ENCODE measurements at regions not wholly inside any gene's neighbourhood (a gene's known extent, or its start where the extent isn't known, plus 50 kb on each side); places are given as distances from the start of the nearest gene placed in this dataset.

- TF ChIP-seq EZH2 (IDR thresholded peaks at IDR 0.05; ENCODE audit: low read length, missing control alignments) (no peak), CTCF (conservative IDR thresholded peaks at IDR 0.05 in 1 of 2, IDR thresholded peaks at IDR 0.05 in 1 of 2; ENCODE audit: low read depth in 1 of 2, low read length in 2 of 2) (no peak)
- no peak overlapping the region for H2AFZ ChIP-seq (ENCODE audit: low read length)
- no peaks in the 10 kb centered on the region for H3K27me3 ChIP-seq (ENCODE audit: control insufficient read depth, insufficient read depth, low read length)
- no peak overlapping the region for H3K9ac ChIP-seq (ENCODE audit: insufficient read depth, low read length)
- H3K4me3 ChIP-seq (replicated peaks in 1 of 4; ENCODE audit: control extremely low read depth in 1 of 4, insufficient read depth in 1 of 4, low read depth in 3 of 4, low read length in 4 of 4): no peak overlapping the region
- DNase-seq (ENCODE audit: low read depth in 2 of 2): no peak
- H3K4me2 ChIP-seq (ENCODE audit: extremely low read depth, insufficient read depth, low read length): no peak overlapping the region
- no peaks in the 10 kb centered on the region for H3K36me3 ChIP-seq (ENCODE audit: control insufficient read depth, insufficient read depth, low read length)
- H3K9me3 ChIP-seq (ENCODE audit: control insufficient read depth, insufficient read depth, low read depth, low read length): no peaks in the 10 kb centered on the region
- no peaks in the 10 kb centered on the region for H4K20me1 ChIP-seq (ENCODE audit: control insufficient read depth, extremely low read depth, insufficient read depth, low read length)
- no peak overlapping the region for H3K27ac ChIP-seq (ENCODE audit: insufficient read depth, low read length)
- H3K79me2 ChIP-seq (ENCODE audit: control insufficient read depth, insufficient read depth, low read length): no peaks in the 10 kb centered on the region
- H3K4me1 ChIP-seq (ENCODE audit: control insufficient read depth, extremely low read depth, insufficient read depth, low read length): no peaks in the 10 kb centered on the region
These were observed 604.0 kb downstream of the HS3ST4 start for GRCh38 chr16:26295625-26296304.

GRCh38 chr16:26301516-26301915 is 609.8 kb downstream of the HS3ST4 start:
- H3K79me2 ChIP-seq (ENCODE audit: control insufficient read depth, insufficient read depth, low read length): no peaks in the 10 kb centered on the region
- no peak overlapping the region for H3K4me2 ChIP-seq (ENCODE audit: extremely low read depth, insufficient read depth, low read length)
- H3K4me1 ChIP-seq (ENCODE audit: control insufficient read depth, extremely low read depth, insufficient read depth, low read length): no peaks in the 10 kb centered on the region
- no peak overlapping the region for H3K4me3 ChIP-seq (replicated peaks in 1 of 4; ENCODE audit: control extremely low read depth in 1 of 4, insufficient read depth in 1 of 4, low read depth in 3 of 4, low read length in 4 of 4)
- no peaks in the 10 kb centered on the region for H4K20me1 ChIP-seq (ENCODE audit: control insufficient read depth, extremely low read depth, insufficient read depth, low read length)
- H3K36me3 ChIP-seq (ENCODE audit: control insufficient read depth, insufficient read depth, low read length): no peaks in the 10 kb centered on the region
- no peak overlapping the region for H2AFZ ChIP-seq (ENCODE audit: low read length)
- no peak for TF ChIP-seq CTCF (conservative IDR thresholded peaks at IDR 0.05 in 1 of 2, IDR thresholded peaks at IDR 0.05 in 1 of 2; ENCODE audit: low read depth in 1 of 2, low read length in 2 of 2)
- TF ChIP-seq EZH2 (IDR thresholded peaks at IDR 0.05; ENCODE audit: low read length, missing control alignments): no peak
- no peak for DNase-seq (ENCODE audit: low read depth in 2 of 2)
- H3K27me3 ChIP-seq (ENCODE audit: control insufficient read depth, insufficient read depth, low read length): no peaks in the 10 kb centered on the region
- H3K9ac ChIP-seq (ENCODE audit: insufficient read depth, low read length): no peak overlapping the region
- no peaks in the 10 kb centered on the region for H3K9me3 ChIP-seq (ENCODE audit: control insufficient read depth, insufficient read depth, low read depth, low read length)
- no peak overlapping the region for H3K27ac ChIP-seq (ENCODE audit: insufficient read depth, low read length)

DNA sequence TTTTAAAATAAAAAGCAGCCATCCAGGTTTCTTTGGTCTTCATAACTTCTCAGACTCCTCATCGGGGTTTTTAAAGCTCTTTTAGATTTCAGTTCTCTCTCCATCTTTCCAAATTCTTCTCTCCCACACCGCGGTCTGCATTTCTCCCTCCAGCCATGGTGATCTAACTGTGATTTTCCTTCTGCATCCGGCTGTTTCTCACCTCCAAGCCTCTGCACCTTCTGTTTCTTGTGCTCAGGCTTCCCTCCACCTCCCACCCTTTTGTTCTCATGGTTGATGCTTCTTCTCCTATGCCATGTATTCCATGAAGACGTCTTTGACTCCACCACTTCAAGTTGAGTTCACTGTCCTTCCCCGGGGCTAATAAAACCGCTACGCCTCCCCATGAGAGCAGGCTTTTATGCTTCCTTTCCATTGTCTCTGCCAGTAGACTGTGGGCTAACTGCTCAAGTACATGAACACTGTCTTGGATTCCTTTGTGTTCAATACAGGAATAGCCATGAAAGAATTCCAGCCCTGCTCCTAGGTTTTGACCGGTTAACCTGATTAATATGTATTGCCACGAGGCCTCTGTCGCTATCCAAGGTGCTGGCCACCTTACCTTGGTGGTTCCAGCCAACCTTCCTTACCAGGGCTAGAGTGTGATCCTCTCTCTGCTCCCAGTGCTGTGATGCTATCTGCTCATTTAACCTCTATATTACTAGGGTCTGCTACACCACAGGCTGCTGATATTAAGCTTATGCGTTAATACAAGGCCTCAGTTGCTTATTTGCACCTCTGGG is 625.1 kb downstream of the HS3ST4 start:
- Histone ChIP-seq H3K4me1 (ENCODE audit: control insufficient read depth, extremely low read depth, insufficient read depth, low read length) (no peaks in the 10 kb centered on the region), H3K4me3 (replicated peaks in 1 of 4; ENCODE audit: control extremely low read depth in 1 of 4, insufficient read depth in 1 of 4, low read depth in 3 of 4, low read length in 4 of 4) (no peak overlapping the region), H3K9me3 (ENCODE audit: control insufficient read depth, insufficient read depth, low read depth, low read length) (no peaks in the 10 kb centered on the region), H3K9ac (ENCODE audit: insufficient read depth, low read length) (no peak overlapping the region), H3K4me2 (ENCODE audit: extremely low read depth, insufficient read depth, low read length) (no peak overlapping the region), H2AFZ (ENCODE audit: low read length) (no peak overlapping the region), H4K20me1 (ENCODE audit: control insufficient read depth, extremely low read depth, insufficient read depth, low read length) (no peaks in the 10 kb centered on the region), H3K36me3 (ENCODE audit: control insufficient read depth, insufficient read depth, low read length) (no peaks in the 10 kb centered on the region), H3K27ac (ENCODE audit: insufficient read depth, low read length) (no peak overlapping the region), H3K27me3 (ENCODE audit: control insufficient read depth, insufficient read depth, low read length) (no peaks in the 10 kb centered on the region), H3K79me2 (ENCODE audit: control insufficient read depth, insufficient read depth, low read length) (no peaks in the 10 kb centered on the region)
- no peak for DNase-seq (ENCODE audit: low read depth in 2 of 2)
- no peak for TF ChIP-seq CTCF (conservative IDR thresholded peaks at IDR 0.05 in 1 of 2, IDR thresholded peaks at IDR 0.05 in 1 of 2; ENCODE audit: low read depth in 1 of 2, low read length in 2 of 2)
- TF ChIP-seq EZH2 (IDR thresholded peaks at IDR 0.05; ENCODE audit: low read length, missing control alignments): no peak

All from fibroblast of lung (primary cell).